ENCODE measurements at regions not wholly inside any gene's neighbourhood (a gene's known extent, or its start where the extent isn't known, plus 50 kb on each side); places are given as distances from the start of the nearest gene placed in this dataset.

DNA sequence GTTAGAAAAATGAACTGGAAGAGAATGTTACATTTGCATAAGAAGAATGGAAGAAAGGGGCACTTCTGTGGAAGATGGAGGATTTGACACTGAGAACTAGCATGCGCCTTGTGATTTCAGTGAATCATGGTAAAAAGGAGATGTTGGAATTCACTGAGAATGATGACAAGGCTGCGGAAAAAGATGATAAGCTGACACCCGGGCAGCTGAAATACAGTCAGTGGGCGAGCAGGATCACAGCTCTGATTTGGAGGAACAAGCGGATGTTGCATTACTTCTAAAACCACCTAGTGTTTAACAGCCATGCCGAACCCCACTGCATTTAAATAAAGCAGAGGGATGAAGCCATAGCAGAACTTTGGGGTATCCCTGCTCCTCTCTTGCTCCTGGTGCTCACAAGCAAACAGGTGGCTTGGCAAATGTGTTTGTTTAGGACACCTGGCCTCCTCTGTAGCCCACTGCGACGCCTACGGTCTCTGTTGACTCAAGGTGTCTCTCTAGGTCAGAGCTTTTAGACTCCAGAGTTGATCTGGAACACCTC lies 134.9 kb downstream of the NDUFA10 start:
- Histone ChIP-seq H3K9me3 (ENCODE audit: control insufficient read depth, insufficient read depth, low read length) (peaks cover 4% of the 10 kb centered on the region), H3K4me3 (ENCODE audit: low read length) (no peak overlapping the region), H3K27me3 (ENCODE audit: control insufficient read depth, insufficient read depth, low read length) (no peaks in the 10 kb centered on the region), H3K4me1 (ENCODE audit: control insufficient read depth, insufficient read depth, low read length) (peaks cover 6% of the 10 kb centered on the region), H3K36me3 (ENCODE audit: control insufficient read depth, insufficient read depth, low read length) (no peaks in the 10 kb centered on the region), H3K27ac (ENCODE audit: low read length) (no peak overlapping the region)
- Mint-ChIP-seq H3K36me3 (no peaks in the 10 kb centered on the region), H3K4me1 (no peaks in the 10 kb centered on the region), H3K4me3 (no peak overlapping the region), H3K9me3 (peaks cover 2 to 4% of the 10 kb centered on the region in 2 donors), H3K27me3 (ENCODE audit: low read depth in 2 of 2) (peaks cover 13 to 17% of the 10 kb centered on the region in 2 donors), H3K27ac (no peak overlapping the region)
- DNase-seq (no peak), ATAC-seq (no peak)
- WGBS (ENCODE audit: insufficient coverage): 91% methylated on average over 9 of the region's 9 CpGs
- TF ChIP-seq, protein P1, sequence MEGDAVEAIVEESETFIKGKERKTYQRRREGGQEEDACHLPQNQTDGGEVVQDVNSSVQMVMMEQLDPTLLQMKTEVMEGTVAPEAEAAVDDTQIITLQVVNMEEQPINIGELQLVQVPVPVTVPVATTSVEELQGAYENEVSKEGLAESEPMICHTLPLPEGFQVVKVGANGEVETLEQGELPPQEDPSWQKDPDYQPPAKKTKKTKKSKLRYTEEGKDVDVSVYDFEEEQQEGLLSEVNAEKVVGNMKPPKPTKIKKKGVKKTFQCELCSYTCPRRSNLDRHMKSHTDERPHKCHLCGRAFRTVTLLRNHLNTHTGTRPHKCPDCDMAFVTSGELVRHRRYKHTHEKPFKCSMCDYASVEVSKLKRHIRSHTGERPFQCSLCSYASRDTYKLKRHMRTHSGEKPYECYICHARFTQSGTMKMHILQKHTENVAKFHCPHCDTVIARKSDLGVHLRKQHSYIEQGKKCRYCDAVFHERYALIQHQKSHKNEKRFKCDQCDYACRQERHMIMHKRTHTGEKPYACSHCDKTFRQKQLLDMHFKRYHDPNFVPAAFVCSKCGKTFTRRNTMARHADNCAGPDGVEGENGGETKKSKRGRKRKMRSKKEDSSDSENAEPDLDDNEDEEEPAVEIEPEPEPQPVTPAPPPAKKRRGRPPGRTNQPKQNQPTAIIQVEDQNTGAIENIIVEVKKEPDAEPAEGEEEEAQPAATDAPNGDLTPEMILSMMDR (IDR thresholded peaks at IDR 0.05): no peak
- intact Hi-C loops (cut with micrococcal nuclease): no loop called here

DNA sequence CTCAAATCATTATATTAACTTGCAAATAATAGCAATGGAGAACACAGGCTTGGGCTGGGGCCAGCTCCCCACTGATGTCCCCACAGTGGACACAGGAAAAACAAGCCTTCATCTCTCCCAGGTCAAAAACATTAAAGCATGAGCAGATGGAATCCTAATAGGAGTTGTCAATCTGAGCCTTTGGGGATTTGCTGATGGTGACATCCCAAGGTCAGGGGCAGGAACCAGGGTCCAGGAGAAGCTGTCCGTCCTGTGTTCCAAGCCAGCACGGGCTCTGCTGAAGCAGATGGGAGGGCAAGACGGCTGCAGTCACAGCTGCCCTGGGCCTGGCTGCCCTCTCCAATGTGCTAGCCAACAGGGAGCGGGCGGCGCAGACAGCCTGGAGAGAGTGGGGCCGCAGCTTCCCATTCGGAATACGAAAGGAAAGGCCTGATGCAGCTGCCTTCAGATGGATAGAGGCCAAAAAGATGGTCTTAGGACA lies 135.5 kb downstream of the NDUFA10 start:
- ATAC-seq (no peak), DNase-seq (no peak)
- peaks cover 3% of the 10 kb centered on the region for H3K36me3 Mint-ChIP-seq
- peaks cover 4% of the 10 kb centered on the region for H3K9me3 ChIP-seq (ENCODE audit: control insufficient read depth, insufficient read depth, low read length)
- peaks cover 4 to 7% of the 10 kb centered on the region in 2 donors for H3K9me3 Mint-ChIP-seq
- no peak overlapping the region for H3K4me3 ChIP-seq (ENCODE audit: low read length)
- no peak overlapping the region for H3K4me3 Mint-ChIP-seq
- peaks cover 11% of the 10 kb centered on the region in 2 donors for H3K27me3 Mint-ChIP-seq (ENCODE audit: low read depth in 2 of 2)
- no peaks in the 10 kb centered on the region for H3K4me1 Mint-ChIP-seq
- no peak overlapping the region for H3K27ac ChIP-seq (ENCODE audit: low read length)
- no peaks in the 10 kb centered on the region for H3K36me3 ChIP-seq (ENCODE audit: control insufficient read depth, insufficient read depth, low read length)
- no peaks in the 10 kb centered on the region for H3K27me3 ChIP-seq (ENCODE audit: control insufficient read depth, insufficient read depth, low read length)
- WGBS (ENCODE audit: insufficient coverage): 92% methylated on average over 9 of the region's 9 CpGs
- TF ChIP-seq, protein P1 (IDR thresholded peaks at IDR 0.05): no peak
- peaks cover 1% of the 10 kb centered on the region for H3K4me1 ChIP-seq (ENCODE audit: control insufficient read depth, insufficient read depth, low read length)
- intact Hi-C loops (cut with micrococcal nuclease): no loop called here
- no peak overlapping the region for H3K27ac Mint-ChIP-seq

DNA sequence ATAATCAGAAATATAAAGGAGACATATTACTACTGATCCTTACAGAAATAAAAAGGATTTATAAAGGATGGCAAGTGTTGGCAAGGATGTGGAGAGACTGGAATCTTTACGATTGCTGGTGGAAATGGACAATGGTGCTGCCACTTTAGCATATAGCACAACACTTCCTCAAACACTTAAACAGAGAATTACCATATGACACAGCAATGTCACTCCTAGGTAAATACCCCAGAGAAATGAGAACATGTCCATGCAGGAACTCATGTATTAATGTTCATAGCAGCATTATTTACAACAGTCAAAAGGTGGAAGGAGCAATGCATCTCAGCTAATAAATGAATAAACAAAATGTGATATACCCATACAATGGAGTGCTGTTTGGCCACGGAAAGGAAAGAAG lies 137.5 kb downstream of the NDUFA10 start:
- peaks cover 11% of the 10 kb centered on the region for H3K9me3 ChIP-seq (ENCODE audit: control insufficient read depth, insufficient read depth, low read length)
- Mint-ChIP-seq H3K4me1 (no peaks in the 10 kb centered on the region), H3K4me3 (no peak overlapping the region), H3K9me3 (peaks cover 5 to 10% of the 10 kb centered on the region in 2 donors), H3K27ac (no peak overlapping the region), H3K36me3 (peaks cover 7% of the 10 kb centered on the region), H3K27me3 (ENCODE audit: low read depth in 2 of 2) (peaks cover 6 to 7% of the 10 kb centered on the region in 2 donors)
- TF ChIP-seq, protein P1 (IDR thresholded peaks at IDR 0.05): no peak
- H3K36me3 ChIP-seq (ENCODE audit: control insufficient read depth, insufficient read depth, low read length): no peaks in the 10 kb centered on the region
- H3K27ac ChIP-seq (ENCODE audit: low read length): no peak overlapping the region
- H3K4me1 ChIP-seq (ENCODE audit: control insufficient read depth, insufficient read depth, low read length): no peaks in the 10 kb centered on the region
- no peak for ATAC-seq
- no peak for DNase-seq
- H3K4me3 ChIP-seq (ENCODE audit: low read length): no peak overlapping the region
- whole genome bisulfite sequencing (ENCODE audit: insufficient coverage): 100% methylated on average over 1 of the region's 2 CpGs
- no peaks in the 10 kb centered on the region for H3K27me3 ChIP-seq (ENCODE audit: control insufficient read depth, insufficient read depth, low read length)
- intact Hi-C loops (cut with micrococcal nuclease): no loop called here

DNA sequence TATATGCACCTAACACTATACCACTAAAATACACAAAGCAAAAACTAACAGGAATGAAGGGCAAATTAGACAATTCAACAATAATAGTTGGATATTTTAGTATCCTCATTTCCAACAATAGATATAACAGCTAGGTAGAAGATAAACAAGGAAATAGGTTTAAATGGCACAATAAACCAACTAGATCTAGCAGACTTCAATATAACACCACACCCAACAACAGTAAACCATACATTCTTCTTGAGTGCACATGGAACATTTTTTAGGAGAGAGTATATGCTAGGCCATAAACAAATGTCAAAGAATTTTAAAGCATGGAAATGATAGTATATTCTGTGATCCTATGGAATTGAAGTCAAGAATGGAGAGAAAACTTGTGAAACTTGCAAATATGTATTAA lies 138.4 kb downstream of the NDUFA10 start:
- intact Hi-C loops (cut with micrococcal nuclease): no loop called here

More for the DNA sequence above, 138.4 kb downstream of the NDUFA10 start:
- peaks cover 4% of the 10 kb centered on the region for H3K27me3 ChIP-seq (ENCODE audit: control insufficient read depth, insufficient read depth, low read length)
- no peak for ATAC-seq
- H3K4me1 ChIP-seq (ENCODE audit: control insufficient read depth, insufficient read depth, low read length): peaks cover 4% of the 10 kb centered on the region
- Mint-ChIP-seq H3K36me3 (peaks cover 7% of the 10 kb centered on the region), H3K4me1 (no peaks in the 10 kb centered on the region), H3K4me3 (no peak overlapping the region), H3K27ac (no peak overlapping the region), H3K27me3 (ENCODE audit: low read depth in 2 of 2) (peaks cover 11 to 13% of the 10 kb centered on the region in 2 donors), H3K9me3 (peaks cover 5 to 10% of the 10 kb centered on the region in 2 donors)
- no peaks in the 10 kb centered on the region for H3K36me3 ChIP-seq (ENCODE audit: control insufficient read depth, insufficient read depth, low read length)
- DNase-seq: no peak
- no peak overlapping the region for H3K27ac ChIP-seq (ENCODE audit: low read length)
- H3K9me3 ChIP-seq (ENCODE audit: control insufficient read depth, insufficient read depth, low read length): peaks cover 11% of the 10 kb centered on the region
- TF ChIP-seq, protein P1 (IDR thresholded peaks at IDR 0.05): no peak
- no peak overlapping the region for H3K4me3 ChIP-seq (ENCODE audit: low read length)
